ENCODE measurements at regions not wholly inside any gene's neighbourhood (a gene's known extent, or its start where the extent isn't known, plus 50 kb on each side); places are given as distances from the start of the nearest gene placed in this dataset.

DNA sequence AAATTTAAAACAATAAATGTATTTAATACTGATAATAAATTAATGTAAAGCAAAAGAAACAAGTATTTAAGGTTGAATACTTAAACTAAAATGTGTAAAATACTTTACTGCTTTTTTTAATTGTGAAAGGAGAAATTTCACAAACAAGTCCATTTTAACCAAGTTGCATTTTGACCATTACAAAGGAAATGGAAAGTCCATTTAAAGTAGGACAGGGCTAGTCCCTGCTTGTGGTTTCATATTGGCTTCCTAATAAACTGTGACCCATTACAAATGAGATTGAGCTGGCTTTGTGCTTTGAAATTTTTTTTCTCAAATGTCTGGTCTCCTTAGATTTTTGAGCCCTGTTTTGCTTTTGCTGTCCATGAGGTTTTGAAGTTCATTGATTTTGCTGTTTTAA lies 527.6 kb downstream of the MAFB start:
- no peak for DNase-seq (ENCODE audit: low read depth)
- H3K4me3 ChIP-seq (ENCODE audit: control insufficient read depth, low read depth, low read length), result no peak overlapping the region
- TF ChIP-seq, protein P1, sequence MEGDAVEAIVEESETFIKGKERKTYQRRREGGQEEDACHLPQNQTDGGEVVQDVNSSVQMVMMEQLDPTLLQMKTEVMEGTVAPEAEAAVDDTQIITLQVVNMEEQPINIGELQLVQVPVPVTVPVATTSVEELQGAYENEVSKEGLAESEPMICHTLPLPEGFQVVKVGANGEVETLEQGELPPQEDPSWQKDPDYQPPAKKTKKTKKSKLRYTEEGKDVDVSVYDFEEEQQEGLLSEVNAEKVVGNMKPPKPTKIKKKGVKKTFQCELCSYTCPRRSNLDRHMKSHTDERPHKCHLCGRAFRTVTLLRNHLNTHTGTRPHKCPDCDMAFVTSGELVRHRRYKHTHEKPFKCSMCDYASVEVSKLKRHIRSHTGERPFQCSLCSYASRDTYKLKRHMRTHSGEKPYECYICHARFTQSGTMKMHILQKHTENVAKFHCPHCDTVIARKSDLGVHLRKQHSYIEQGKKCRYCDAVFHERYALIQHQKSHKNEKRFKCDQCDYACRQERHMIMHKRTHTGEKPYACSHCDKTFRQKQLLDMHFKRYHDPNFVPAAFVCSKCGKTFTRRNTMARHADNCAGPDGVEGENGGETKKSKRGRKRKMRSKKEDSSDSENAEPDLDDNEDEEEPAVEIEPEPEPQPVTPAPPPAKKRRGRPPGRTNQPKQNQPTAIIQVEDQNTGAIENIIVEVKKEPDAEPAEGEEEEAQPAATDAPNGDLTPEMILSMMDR (conservative IDR thresholded peaks at IDR 0.05; ENCODE audit: control insufficient read depth, insufficient read depth, low read depth, low read length), result no peak

- H3K4me3 ChIP-seq (ENCODE audit: control insufficient read depth, low read depth, low read length), result no peak overlapping the region
- TF ChIP-seq, protein P1 (conservative IDR thresholded peaks at IDR 0.05; ENCODE audit: control insufficient read depth, insufficient read depth, low read depth, low read length), result peak; percentile 84
- peak; percentile 64 for DNase-seq (ENCODE audit: low read depth)
Observed at GRCh38 chr20:40160097-40160550, 528.9 kb downstream of the MAFB start.

GRCh38 chr20:40159276-40159675 lies 529.8 kb downstream of the MAFB start:
- no peak overlapping the region for H3K4me3 ChIP-seq (ENCODE audit: control insufficient read depth, low read depth, low read length)
- DNase-seq (ENCODE audit: low read depth), result no peak
- TF ChIP-seq, protein P1 (conservative IDR thresholded peaks at IDR 0.05; ENCODE audit: control insufficient read depth, insufficient read depth, low read depth, low read length), result no peak

- H3K4me3 ChIP-seq (ENCODE audit: control insufficient read depth, low read depth, low read length), result no peak overlapping the region
- DNase-seq (ENCODE audit: low read depth), result peak; percentile 14
- TF ChIP-seq, protein P1 (conservative IDR thresholded peaks at IDR 0.05; ENCODE audit: control insufficient read depth, insufficient read depth, low read depth, low read length), result no peak
Observed at GRCh38 chr20:40156600-40157317, 532.3 kb downstream of the MAFB start.

DNA sequence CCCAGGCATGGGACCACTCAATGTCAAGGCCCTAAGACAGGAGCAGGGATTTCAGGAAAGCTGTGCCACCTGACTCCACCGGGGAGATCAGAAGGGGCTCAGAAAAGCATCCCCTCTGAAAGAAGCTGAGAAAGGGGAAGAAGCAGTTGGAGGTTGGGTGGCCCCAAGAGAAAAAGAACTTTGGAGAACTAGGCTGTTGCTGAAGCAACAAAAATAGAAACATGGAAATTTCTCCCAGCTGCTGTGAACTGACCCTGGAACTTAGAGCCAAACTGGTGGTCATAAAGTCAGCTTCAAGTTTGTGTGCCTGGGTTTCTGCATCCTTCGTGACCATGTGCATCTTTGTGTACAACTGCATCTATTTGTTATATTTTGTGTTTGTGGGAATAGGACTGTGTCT lies 534.5 kb downstream of the MAFB start:
- TF ChIP-seq, protein P1 (conservative IDR thresholded peaks at IDR 0.05; ENCODE audit: control insufficient read depth, insufficient read depth, low read depth, low read length), result no peak
- DNase-seq (ENCODE audit: low read depth), result no peak
- no peak overlapping the region for H3K4me3 ChIP-seq (ENCODE audit: control insufficient read depth, low read depth, low read length)

- no peak for DNase-seq (ENCODE audit: low read depth)
- no peak overlapping the region for H3K4me3 ChIP-seq (ENCODE audit: control insufficient read depth, low read depth, low read length)
- TF ChIP-seq, protein P1 (conservative IDR thresholded peaks at IDR 0.05; ENCODE audit: control insufficient read depth, insufficient read depth, low read depth, low read length), result no peak
Observed at GRCh38 chr20:40148886-40149285, 540.1 kb downstream of the MAFB start.
